GM12878 (cell line): ENCODE measurements at regions not wholly inside any gene's neighbourhood (a gene's known extent, or its start where the extent isn't known, plus 50 kb on each side); places are given as distances from the start of the nearest gene placed in this dataset.

ENCODE experiments used
- ATAC-seq: fragments of 200-7000 bp; cut with Tn5 transposase; 3 replicates; pipeline ENCODE4 v1.9.1; 2020; ENCODE audit warnings: mild to moderate bottlenecking, moderate library complexity
- BruUV-seq: library from RNA; stranded (reverse); fragments of 400-500 nt; replicated peaks from 2 replicates; lab custom pipeline; 2021; lab: Mats Ljungman, UMichigan
- CTCF ChIA-PET: fragments of 300-600 bp; sonication (Branson Sonifier 250); formaldehyde crosslinking; extraction: SDS; loops from one replicate; lab custom pipeline; 2021; ENCODE audit warnings: inconsistent platforms; lab: Yijun Ruan, JAX
- POLR2A ChIA-PET: fragments of 350-600 bp; formaldehyde crosslinking; extraction: SDS; loops from one replicate; lab custom pipeline; 2021; ENCODE audit warnings: inconsistent platforms; lab: Charles Lee
- RAD21 ChIA-PET: fragments of 300-600 bp; sonication (Branson Sonifier 250); formaldehyde crosslinking; loops from one replicate; lab custom pipeline; 2023; ENCODE audit warnings: antibody characterized with exemption; ENCODE audit not compliant: unreplicated experiment; lab: Charles Lee
- SMC1A ChIA-PET: fragments of 300-600 bp; sonication (Branson Sonifier 250); formaldehyde crosslinking; loops from one replicate; lab custom pipeline; 2023; ENCODE audit not compliant: unreplicated experiment, uncharacterized antibody; lab: Charles Lee
- DNase-seq: peaks from one replicate; pipeline ENCODE4 v3.0.0-alpha.2; 2011; ENCODE audit warnings: low read depth, low spot score
- FAIRE-seq: peaks from 3 replicates; lab custom pipeline; 2011; peaks lifted over from hg19 to GRCh38; lab: Jason Lieb, UNC
- H2AFZ ChIP-seq: 2 replicates; pipeline ENCODE4 v1.6.0; 2011; ENCODE audit warnings: low read depth, low read length, control low read depth; ENCODE audit not compliant: control insufficient read depth
- H3K27ac ChIP-seq: 2 replicates; pipeline ENCODE4 v1.5.1; 2011; ENCODE audit warnings: control low read depth; ENCODE audit not compliant: control insufficient read depth, insufficient read depth
- H3K27me3 ChIP-seq, 2 experiments: replicated peaks in 1 of 2; 2 replicates each; pipeline versions ENCODE4 v1.6.0 to v1.6.1; 2011; ENCODE audit warnings: low read length in 1 of 2; ENCODE audit not compliant: control insufficient read depth in 2 of 2, insufficient read depth in 2 of 2
- H3K36me3 ChIP-seq, 2 experiments: 2 replicates each; pipeline ENCODE4 v1.5.1; 2011; ENCODE audit warnings: low read length in 1 of 2; ENCODE audit not compliant: control insufficient read depth in 2 of 2, insufficient read depth in 2 of 2
- H3K4me1 ChIP-seq: 2 replicates; pipeline ENCODE4 v1.6.1; 2011; ENCODE audit warnings: mild to moderate bottlenecking, low read length, moderate library complexity, mixed read lengths; ENCODE audit not compliant: control insufficient read depth, insufficient read depth
- H3K4me2 ChIP-seq: 2 replicates; pipeline ENCODE4 v1.6.0; 2011; ENCODE audit warnings: control low read depth; ENCODE audit not compliant: control insufficient read depth, insufficient read depth
- H3K4me3 ChIP-seq: fragments of 200-600 bp; sonication (generic); 2 replicates; pipeline ENCODE4 v1.5.1; 2016
- H3K79me2 ChIP-seq: 2 replicates; pipeline ENCODE4 v1.6.0; 2011; ENCODE audit warnings: low read length; ENCODE audit not compliant: control insufficient read depth, insufficient read depth
- H3K9ac ChIP-seq: 2 replicates; pipeline ENCODE4 v1.8.0; 2011; ENCODE audit warnings: low read length, control low read depth, mixed read lengths; ENCODE audit not compliant: control insufficient read depth, insufficient read depth
- H3K9me3 ChIP-seq: replicated peaks from 3 replicates; pipeline ENCODE4 v1.5.1; 2011; ENCODE audit warnings: mild to moderate bottlenecking, low read length; ENCODE audit not compliant: control insufficient read depth, insufficient read depth
- H4K20me1 ChIP-seq: 2 replicates; pipeline ENCODE4 v1.6.0; 2011; ENCODE audit not compliant: control insufficient read depth, insufficient read depth
- ATF3 ChIP-seq: IDR thresholded peaks from 2 replicates; pipeline ENCODE4 v1.6.1; 2011; ENCODE audit warnings: low read depth, mild to moderate bottlenecking, low read length, moderate library complexity, borderline replicate concordance; ENCODE audit errors: extremely low read depth
- ATF7 ChIP-seq: fragments of 450-650 bp; IDR thresholded peaks from 2 replicates; pipeline ENCODE4 v1.6.1; 2016; ENCODE audit warnings: low read depth, mild to moderate bottlenecking
- BHLHE40 ChIP-seq, 2 experiments: fragments of 450-650 bp in 1 of 2; IDR thresholded peaks; 2 replicates each; pipeline ENCODE4 v1.6.1; 2011 to 2017; ENCODE audit warnings: low read depth in 2 of 2, borderline replicate concordance in 1 of 2, improper control_type of control experiment in 1 of 2, low read length in 1 of 2, mild to moderate bottlenecking in 1 of 2
- CEBPZ ChIP-seq: fragments of 150-350 bp; IDR thresholded peaks from 2 replicates; pipeline ENCODE4 v1.6.1; 2016; ENCODE audit warnings: low read depth, low read length
- HSF1 ChIP-seq: fragments of 150-350 bp; IDR thresholded peaks from 2 replicates; pipeline ENCODE4 v1.6.1; 2014; ENCODE audit warnings: mild to moderate bottlenecking, low read depth, low read length
- MYC ChIP-seq: IDR thresholded peaks from 2 replicates; pipeline ENCODE4 v1.6.1; 2011; ENCODE audit warnings: mild to moderate bottlenecking, low read length, moderate library complexity, inconsistent platforms; ENCODE audit not compliant: insufficient read depth, insufficient replicate concordance, insufficient read length, severe bottlenecking
- RAD51 ChIP-seq: fragments of 450-650 bp; IDR thresholded peaks from 2 replicates; pipeline ENCODE4 v1.6.1; 2016; ENCODE audit warnings: moderate library complexity, mild to moderate bottlenecking, inconsistent platforms
- SMC3 ChIP-seq: IDR thresholded peaks from 2 replicates; pipeline ENCODE4 v1.6.1; 2011; ENCODE audit warnings: low read length, improper control_type of control experiment, borderline replicate concordance
- STAT1 ChIP-seq: fragments of 450-650 bp; conservative IDR thresholded peaks from 2 replicates; pipeline ENCODE4 v1.6.1; 2014; ENCODE audit warnings: antibody characterized with exemption, mild to moderate bottlenecking
- STAT3 ChIP-seq: IDR thresholded peaks from 2 replicates; pipeline ENCODE4 v1.6.1; 2011; ENCODE audit warnings: low read depth, low read length, improper control_type of control experiment
- TBL1XR1 ChIP-seq: IDR thresholded peaks from 2 replicates; pipeline ENCODE4 v1.6.1; 2012; ENCODE audit warnings: low read depth, low read length, improper control_type of control experiment
- WGBS: methylation state at CpG from one replicate; pipeline ENCODE4 v1.1.6; 2016; ENCODE audit warnings: low lambda C conversion rate; ENCODE audit not compliant: insufficient replicate concordance, insufficient coverage; ENCODE audit errors: missing lambda C conversion rate; 5-methylcytosine and 5-hydroxymethylcytosine counted together
- in situ Hi-C: fragments of 300-500 bp; cut with MboI; formaldehyde crosslinking; loops from 9 replicates; pipeline ENCODE4 v1.14.3; 2018; ENCODE audit warnings: mixed read lengths
- intact Hi-C: fragments of 100-400 bp; cut with micrococcal nuclease; formaldehyde crosslinking; loops from one replicate; pipeline ENCODE4 v1.14.2; 2022; ENCODE audit not compliant: unreplicated experiment
- TF ChIP-seq, protein P1 (sequence below): fragments of 450-650 bp; IDR thresholded peaks from 2 replicates; pipeline ENCODE4 v1.6.1; 2014; ENCODE audit warnings: mild to moderate bottlenecking
- TF ChIP-seq, protein P2 (sequence below): IDR thresholded peaks from 2 replicates; pipeline ENCODE4 v1.6.1; 2011; ENCODE audit warnings: low read depth, low read length, improper control_type of control experiment, borderline replicate concordance

DNA sequence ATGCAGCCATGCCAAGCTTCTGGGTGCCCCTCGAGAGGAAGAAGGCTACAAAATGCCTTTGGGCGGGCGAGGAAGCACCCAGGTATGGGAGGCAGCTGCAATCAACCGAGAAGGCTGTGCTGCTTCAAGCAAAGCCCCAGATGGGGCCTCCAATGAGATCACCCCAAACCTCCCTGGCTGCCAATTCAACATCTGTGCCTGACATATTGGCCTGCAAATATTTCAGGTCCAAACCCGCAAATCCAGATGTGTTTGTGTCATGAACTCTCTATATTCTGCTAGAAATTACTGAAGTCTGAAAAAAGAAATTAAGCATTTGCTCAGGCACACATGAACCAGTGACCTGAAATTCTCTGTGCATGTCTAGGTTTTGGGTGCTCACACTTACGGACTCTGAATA, 78.8 kb upstream of the RCN1 start (continued):
- TF ChIP-seq, protein P1, sequence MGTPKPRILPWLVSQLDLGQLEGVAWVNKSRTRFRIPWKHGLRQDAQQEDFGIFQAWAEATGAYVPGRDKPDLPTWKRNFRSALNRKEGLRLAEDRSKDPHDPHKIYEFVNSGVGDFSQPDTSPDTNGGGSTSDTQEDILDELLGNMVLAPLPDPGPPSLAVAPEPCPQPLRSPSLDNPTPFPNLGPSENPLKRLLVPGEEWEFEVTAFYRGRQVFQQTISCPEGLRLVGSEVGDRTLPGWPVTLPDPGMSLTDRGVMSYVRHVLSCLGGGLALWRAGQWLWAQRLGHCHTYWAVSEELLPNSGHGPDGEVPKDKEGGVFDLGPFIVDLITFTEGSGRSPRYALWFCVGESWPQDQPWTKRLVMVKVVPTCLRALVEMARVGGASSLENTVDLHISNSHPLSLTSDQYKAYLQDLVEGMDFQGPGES: no peak
- no peak for TF ChIP-seq BHLHE40 (IDR thresholded peaks at IDR 0.05; ENCODE audit: borderline replicate concordance in 1 of 2, low read depth in 2 of 2, low read length in 1 of 2)
- TF ChIP-seq RAD51: no peak
- no peak for TF ChIP-seq ATF7
- TF ChIP-seq, protein P2, sequence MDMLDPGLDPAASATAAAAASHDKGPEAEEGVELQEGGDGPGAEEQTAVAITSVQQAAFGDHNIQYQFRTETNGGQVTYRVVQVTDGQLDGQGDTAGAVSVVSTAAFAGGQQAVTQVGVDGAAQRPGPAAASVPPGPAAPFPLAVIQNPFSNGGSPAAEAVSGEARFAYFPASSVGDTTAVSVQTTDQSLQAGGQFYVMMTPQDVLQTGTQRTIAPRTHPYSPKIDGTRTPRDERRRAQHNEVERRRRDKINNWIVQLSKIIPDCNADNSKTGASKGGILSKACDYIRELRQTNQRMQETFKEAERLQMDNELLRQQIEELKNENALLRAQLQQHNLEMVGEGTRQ: no peak

- H3K36me3 ChIP-seq: no peaks in the 10 kb centered on the region
- no peak overlapping the region for H3K27ac ChIP-seq
- POLR2A ChIA-PET: no interaction called here
- RAD21 ChIA-PET: interaction anchor here (1.1 to 1.2 kb wide), 2 partner anchors 16 to 903 kb away, joined by 3 to 4 read pairs; no protein-coding TSS in a partner anchor
- CTCF ChIA-PET: no interaction called here
- no peaks in the 10 kb centered on the region for H3K9me3 ChIP-seq
- no peak overlapping the region for H3K4me2 ChIP-seq
- no peak for DNase-seq
- SMC1A ChIA-PET: interaction anchor here (1.2 to 2.6 kb wide), 2 partner anchors 16 to 20 kb away, joined by 3 to 8 read pairs; no protein-coding TSS in a partner anchor
- in situ Hi-C loops: no loop called here
- no peak for FAIRE-seq
- no peaks in the 10 kb centered on the region for H3K4me1 ChIP-seq
- H2AFZ ChIP-seq: no peak overlapping the region
- no TSS peak for BruUV-seq
- no peak for ATAC-seq
- H3K4me3 ChIP-seq: no peak overlapping the region
- no peak overlapping the region for H3K9ac ChIP-seq
- H3K79me2 ChIP-seq: no peaks in the 10 kb centered on the region
- intact Hi-C loops: loop anchor here (5.0 kb wide), 1 partner anchor 367 kb away; no protein-coding TSS in a partner anchor
- H3K27me3 ChIP-seq: no peaks in the 10 kb centered on the region
- WGBS: 58% methylated on average over 8 of the region's 8 CpGs
- no peaks in the 10 kb centered on the region for H4K20me1 ChIP-seq
- TF ChIP-seq SMC3: no peak
- TF ChIP-seq STAT1: no peak
- no peak for TF ChIP-seq STAT3
- TF ChIP-seq ATF3: no peak
- no peak for TF ChIP-seq TBL1XR1
- no peak for TF ChIP-seq HSF1
- no peak for TF ChIP-seq CEBPZ
- TF ChIP-seq MYC: no peak
These were observed 81.9 kb upstream of the RCN1 start for GRCh38 chr11:32008880-32009551.
